B cell (primary cell): ENCODE measurements at regions not wholly inside any gene's neighbourhood (a gene's known extent, or its start where the extent isn't known, plus 50 kb on each side); places are given as distances from the start of the nearest gene placed in this dataset.
"Not testable (repeated sequence)": the region's sequence is repeated elsewhere in the genome, so short reads cannot be mapped to it uniquely, and the experiment has no call there.

ENCODE experiments used
- ATAC-seq: fragments of 200-7000 bp; cut with Tn5 transposase; one replicate; pipeline ENCODE4 v1.10.0; 2021; ENCODE audit warnings: low read depth, mild to moderate bottlenecking, moderate number of reproducible peaks, moderate library complexity
- CTCF ChIA-PET: fragments of 350-600 bp; sonication (Branson Sonifier 250); formaldehyde crosslinking; loops from one replicate; lab custom pipeline; 2021; ENCODE audit warnings: antibody characterized with exemption, inconsistent platforms; lab: Charles Lee
- POLR2A ChIA-PET: fragments of 350-600 bp; sonication (Branson Sonifier 250); formaldehyde crosslinking; loops from one replicate; lab custom pipeline; 2021; ENCODE audit warnings: antibody characterized with exemption; lab: Charles Lee
- DNase-seq: peaks from one replicate; pipeline ENCODE4 v3.0.0; 2013
- H2AFZ ChIP-seq: 2 replicates; pipeline ENCODE4 v1.6.1; 2012; ENCODE audit warnings: mild to moderate bottlenecking, low read depth, low read length; ENCODE audit not compliant: insufficient read depth, poor library complexity, severe bottlenecking
- H3K27ac ChIP-seq, 2 donors: 1 replicate in 1 of 2; 2 replicates in 1 of 2; pipeline ENCODE4 v1.5.1; 2012 to 2013; ENCODE audit warnings: low read length in 2 of 2, mild to moderate bottlenecking in 2 of 2, moderate library complexity in 1 of 2
- H3K27me3 ChIP-seq, 4 experiments: fragments of 200-600 bp in 1 of 4; sonication (generic) in 1 of 4; replicated peaks in 1 of 4; 1 replicate in 2 of 4; 2 replicates in 2 of 4; pipeline versions ENCODE4 v1.6.1 to v1.7.0; 2013 to 2016; ENCODE audit warnings: low read length in 3 of 4, mild to moderate bottlenecking in 2 of 4, mixed read lengths in 1 of 4, moderate library complexity in 1 of 4; ENCODE audit not compliant: insufficient read depth in 4 of 4, control insufficient read depth in 3 of 4; ENCODE audit errors: control extremely low read depth in 1 of 4
- H3K36me3 ChIP-seq, 2 experiments: replicated peaks in 1 of 2; 1 replicate in 1 of 2; 2 replicates in 1 of 2; pipeline versions ENCODE4 v1.6.1 to v1.7.1; 2013; ENCODE audit warnings: low read length in 1 of 2; ENCODE audit not compliant: insufficient read depth in 2 of 2, control insufficient read depth in 1 of 2; ENCODE audit errors: control extremely low read depth in 1 of 2, extremely low read depth in 1 of 2
- H3K4me1 ChIP-seq, 2 donors: fragments of 200-600 bp in 1 of 2; sonication (generic) in 1 of 2; 1 replicate in 1 of 2; 2 replicates in 1 of 2; pipeline versions ENCODE4 v1.5.1 to v1.6.1; 2013 to 2017; ENCODE audit warnings: low read length in 2 of 2; ENCODE audit not compliant: control insufficient read depth in 2 of 2, insufficient read depth in 2 of 2
- H3K4me2 ChIP-seq: replicated peaks from 2 replicates; pipeline ENCODE3; 2012; ENCODE audit warnings: mild to moderate bottlenecking, low read depth, low read length; ENCODE audit not compliant: poor library complexity, severe bottlenecking
- H3K4me3 ChIP-seq, 5 experiments: fragments of 200-600 bp in 1 of 5; sonication (generic) in 1 of 5; 1 replicate in 3 of 5; 2 replicates in 2 of 5; pipeline versions ENCODE4 v1.5.1 to v1.7.0; 2011 to 2016; ENCODE audit warnings: low read length in 4 of 5, mild to moderate bottlenecking in 4 of 5, low read depth in 2 of 5, control low read depth in 1 of 5, moderate library complexity in 1 of 5; ENCODE audit not compliant: insufficient read depth in 1 of 5; ENCODE audit errors: control extremely low read depth in 1 of 5, extremely low read depth in 1 of 5
- H3K79me2 ChIP-seq: fragments of 200-600 bp; sonication (generic); one replicate; pipeline ENCODE4 v1.6.0; 2016; ENCODE audit warnings: low read length; ENCODE audit not compliant: control insufficient read depth, insufficient read depth
- H3K9ac ChIP-seq: fragments of 200-600 bp; sonication (generic); 2 replicates; pipeline ENCODE4 v1.6.1; 2017; ENCODE audit warnings: mild to moderate bottlenecking, low read length, moderate library complexity
- H3K9me3 ChIP-seq, 3 donors: one replicate each; pipeline versions ENCODE4 v1.6.1 to v1.7.1; 2013; ENCODE audit warnings: low read length in 2 of 3; ENCODE audit not compliant: control insufficient read depth in 2 of 3, insufficient read depth in 1 of 3; ENCODE audit errors: control extremely low read depth in 1 of 3
- H4K20me1 ChIP-seq: 2 replicates; pipeline ENCODE4 v1.6.0; 2012; ENCODE audit warnings: mild to moderate bottlenecking, low read length; ENCODE audit not compliant: insufficient read depth, control insufficient read depth, poor library complexity, severe bottlenecking
- H3K27ac Mint-ChIP-seq: one replicate; pipeline ENCODE4 v1.8.0; 2021; ENCODE audit warnings: mixed read lengths
- H3K27me3 Mint-ChIP-seq: one replicate; pipeline ENCODE4 v1.8.0; 2021; ENCODE audit warnings: mixed read lengths
- H3K4me1 Mint-ChIP-seq: one replicate; pipeline ENCODE4 v1.8.0; 2021; ENCODE audit warnings: mixed read lengths
- H3K4me3 Mint-ChIP-seq: one replicate; pipeline ENCODE4 v1.8.0; 2021; ENCODE audit warnings: mixed read lengths
- H3K9me3 Mint-ChIP-seq: one replicate; pipeline ENCODE4 v1.8.0; 2022; ENCODE audit warnings: mixed read lengths; ENCODE audit not compliant: insufficient read depth
- EZH2 ChIP-seq: IDR thresholded peaks from 2 replicates; pipeline ENCODE4 v1.6.1; 2012; ENCODE audit warnings: borderline replicate concordance, low read depth, mild to moderate bottlenecking, moderate library complexity, low read length; ENCODE audit not compliant: insufficient read depth, poor library complexity, severe bottlenecking
- WGBS: methylation state at CpG from one replicate; pipeline ENCODE4 v1.1.5; 2013; ENCODE audit warnings: missing lambda C conversion rate; ENCODE audit not compliant: insufficient coverage; 5-methylcytosine and 5-hydroxymethylcytosine counted together
- intact Hi-C: fragments of 100-400 bp; cut with micrococcal nuclease; formaldehyde crosslinking; loops from one replicate; pipeline ENCODE4 v1.10.0; 2022
- TF ChIP-seq, protein P1 (sequence below): fragments of 200-600 bp; IDR thresholded peaks from one replicate; pipeline ENCODE4 v1.8.0; 2022; ENCODE audit warnings: antibody characterized with exemption, mild to moderate bottlenecking

DNA sequence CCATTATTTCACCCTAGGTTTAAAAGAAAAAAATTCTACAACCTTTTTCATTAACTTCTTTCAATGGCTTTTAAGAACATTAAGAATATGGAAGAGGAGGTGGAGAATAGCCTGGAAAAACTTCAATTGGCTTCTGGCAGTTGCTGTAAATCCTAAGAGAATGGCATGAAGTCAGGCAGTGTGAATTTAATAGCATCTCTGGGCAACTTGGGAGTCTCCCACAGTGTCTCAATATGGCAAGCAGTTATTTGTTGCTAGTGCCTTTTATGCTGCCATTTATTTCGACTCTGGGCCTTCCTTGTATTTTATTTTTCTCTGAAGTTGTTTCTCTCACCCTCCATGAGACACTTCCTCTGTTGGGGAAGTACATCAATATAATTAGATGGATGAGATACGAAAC is 322.1 kb downstream of the CBLL2 start:
- no peak overlapping the region for H3K27ac ChIP-seq
- Mint-ChIP-seq H3K27ac (no peak overlapping the region), H3K4me1 (no peaks in the 10 kb centered on the region), H3K4me3 (no peak overlapping the region), H3K9me3 (no peaks in the 10 kb centered on the region), H3K27me3 (no peaks in the 10 kb centered on the region)
- H3K27me3 ChIP-seq, result no peaks in the 10 kb centered on the region
- no peak for ATAC-seq
- no peak overlapping the region for H3K4me3 ChIP-seq
- no peak overlapping the region for H2AFZ ChIP-seq
- no peak for DNase-seq
- H3K9ac ChIP-seq, result no peak overlapping the region
- no peaks in the 10 kb centered on the region for H3K36me3 ChIP-seq
- TF ChIP-seq, protein P1, sequence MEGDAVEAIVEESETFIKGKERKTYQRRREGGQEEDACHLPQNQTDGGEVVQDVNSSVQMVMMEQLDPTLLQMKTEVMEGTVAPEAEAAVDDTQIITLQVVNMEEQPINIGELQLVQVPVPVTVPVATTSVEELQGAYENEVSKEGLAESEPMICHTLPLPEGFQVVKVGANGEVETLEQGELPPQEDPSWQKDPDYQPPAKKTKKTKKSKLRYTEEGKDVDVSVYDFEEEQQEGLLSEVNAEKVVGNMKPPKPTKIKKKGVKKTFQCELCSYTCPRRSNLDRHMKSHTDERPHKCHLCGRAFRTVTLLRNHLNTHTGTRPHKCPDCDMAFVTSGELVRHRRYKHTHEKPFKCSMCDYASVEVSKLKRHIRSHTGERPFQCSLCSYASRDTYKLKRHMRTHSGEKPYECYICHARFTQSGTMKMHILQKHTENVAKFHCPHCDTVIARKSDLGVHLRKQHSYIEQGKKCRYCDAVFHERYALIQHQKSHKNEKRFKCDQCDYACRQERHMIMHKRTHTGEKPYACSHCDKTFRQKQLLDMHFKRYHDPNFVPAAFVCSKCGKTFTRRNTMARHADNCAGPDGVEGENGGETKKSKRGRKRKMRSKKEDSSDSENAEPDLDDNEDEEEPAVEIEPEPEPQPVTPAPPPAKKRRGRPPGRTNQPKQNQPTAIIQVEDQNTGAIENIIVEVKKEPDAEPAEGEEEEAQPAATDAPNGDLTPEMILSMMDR, result no peak
- no peak for TF ChIP-seq EZH2
- CTCF ChIA-PET, result no interaction called here
- no peaks in the 10 kb centered on the region for H4K20me1 ChIP-seq
- H3K79me2 ChIP-seq, result no peaks in the 10 kb centered on the region
- WGBS, result no CpG with 5 or more reads among the region's 2 CpGs
- intact Hi-C loops, result no loop called here
- H3K9me3 ChIP-seq, result no peaks in the 10 kb centered on the region
- H3K4me2 ChIP-seq, result no peak overlapping the region
- H3K4me1 ChIP-seq, result no peaks in the 10 kb centered on the region
- POLR2A ChIA-PET, result no interaction called here

DNA sequence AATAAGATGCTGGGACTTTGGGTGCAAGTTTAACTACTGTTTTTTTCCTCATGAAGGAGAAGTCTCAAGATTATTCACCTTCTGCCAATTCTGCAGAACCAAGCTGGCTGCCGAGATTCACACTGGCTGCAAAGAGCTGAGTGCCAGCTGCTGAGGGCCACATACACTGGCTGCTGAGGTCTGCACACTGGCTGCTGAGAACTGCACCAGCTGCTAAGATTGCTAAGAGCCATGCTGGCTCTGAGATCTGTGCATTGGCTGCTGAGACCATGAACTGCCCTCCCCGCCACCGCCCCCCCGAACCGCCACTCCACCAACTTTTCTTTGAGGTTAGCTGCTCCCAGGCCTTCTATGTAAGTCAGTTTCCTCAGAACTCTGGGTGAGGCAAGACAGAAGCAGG is 330.3 kb downstream of the CBLL2 start:
- no peak for TF ChIP-seq EZH2
- TF ChIP-seq, protein P1, result no peak
- H3K9ac ChIP-seq, result no peak overlapping the region
- no peaks in the 10 kb centered on the region for H3K27me3 Mint-ChIP-seq
- no peaks in the 10 kb centered on the region for H3K9me3 ChIP-seq
- H3K79me2 ChIP-seq, result no peaks in the 10 kb centered on the region
- no peaks in the 10 kb centered on the region for H3K4me1 ChIP-seq
- WGBS, result 83% methylated on average over 1 of the region's 5 CpGs
- no peaks in the 10 kb centered on the region for H3K36me3 ChIP-seq
- no peak overlapping the region for H3K4me3 ChIP-seq
- CTCF ChIA-PET, result no interaction called here
- no peak overlapping the region for H2AFZ ChIP-seq
- H3K27me3 ChIP-seq, result no peaks in the 10 kb centered on the region
- intact Hi-C loops, result no loop called here
- no peaks in the 10 kb centered on the region for H4K20me1 ChIP-seq
- H3K4me3 Mint-ChIP-seq, result no peak overlapping the region
- H3K4me1 Mint-ChIP-seq, result no peaks in the 10 kb centered on the region
- POLR2A ChIA-PET, result no interaction called here
- ATAC-seq (no peak), DNase-seq (no peak)
- no peak overlapping the region for H3K27ac ChIP-seq
- no peak overlapping the region for H3K27ac Mint-ChIP-seq
- no peaks in the 10 kb centered on the region for H3K9me3 Mint-ChIP-seq
- H3K4me2 ChIP-seq, result no peak overlapping the region

DNA sequence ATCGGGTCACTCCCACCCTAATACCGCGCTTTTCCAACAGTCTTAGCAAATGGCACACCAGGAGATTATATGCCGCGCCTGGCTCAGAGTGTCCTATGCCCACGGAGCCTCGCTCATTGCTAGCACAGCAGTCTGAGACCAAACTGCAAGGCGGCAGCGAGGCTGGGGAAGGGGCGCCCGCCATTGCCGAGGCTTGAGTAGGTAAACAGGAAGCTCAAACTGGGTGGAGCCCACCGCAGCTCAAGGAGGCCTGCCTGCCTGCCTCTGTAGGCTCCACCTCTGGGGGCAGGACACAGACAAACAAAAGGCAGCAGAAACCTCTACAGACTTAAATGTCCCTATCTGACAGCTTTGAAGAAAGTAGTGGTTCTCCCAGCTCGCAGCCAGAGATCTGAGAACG is 336.7 kb downstream of the CBLL2 start:
- H3K4me3 ChIP-seq, H2AFZ ChIP-seq, H3K27me3 ChIP-seq, POLR2A ChIA-PET, ATAC-seq, H3K9me3 Mint-ChIP-seq, H3K4me3 Mint-ChIP-seq, H3K9ac ChIP-seq, H3K4me2 ChIP-seq, H3K79me2 ChIP-seq, H4K20me1 ChIP-seq, H3K27ac Mint-ChIP-seq, DNase-seq, H3K4me1 ChIP-seq, H3K36me3 ChIP-seq, H3K27ac ChIP-seq, H3K4me1 Mint-ChIP-seq, CTCF ChIA-PET, intact Hi-C loops, H3K27me3 Mint-ChIP-seq: not testable (repeated sequence)
- 88% methylated on average over 10 of the region's 15 CpGs for WGBS
- H3K9me3 ChIP-seq, result peaks cover 0 to 13% (median 0%) of the 10 kb centered on the region in 3 donors
